PFSK-1 (cell line): ENCODE measurements at regions not wholly inside any gene's neighbourhood (a gene's known extent, or its start where the extent isn't known, plus 50 kb on each side); places are given as distances from the start of the nearest gene placed in this dataset.

ENCODE experiments used
- FOXP2 ChIP-seq: optimal IDR thresholded peaks from 2 replicates; pipeline ENCODE3; 2011; ENCODE audit warnings: borderline replicate concordance, control low read depth, inconsistent platforms; ENCODE audit not compliant: insufficient read depth; ENCODE audit errors: extremely low read length, extremely low read depth
- POLR2AphosphoS5 ChIP-seq: IDR thresholded peaks from 2 replicates; pipeline ENCODE4 v1.6.1; 2012; ENCODE audit warnings: low read depth, mild to moderate bottlenecking, control low read depth, low read length, moderate library complexity
- SIN3A ChIP-seq: IDR thresholded peaks from 2 replicates; pipeline ENCODE4 v1.6.1; 2012; ENCODE audit warnings: mild to moderate bottlenecking, low read length, moderate library complexity, borderline replicate concordance; ENCODE audit not compliant: insufficient read depth
- TAF1 ChIP-seq: IDR thresholded peaks from 2 replicates; pipeline ENCODE4 v1.6.1; 2012; ENCODE audit warnings: low read length, control low read depth, borderline replicate concordance; ENCODE audit not compliant: insufficient read depth
- TF ChIP-seq, protein P1 (sequence below), 2 experiments: IDR thresholded peaks; 2 replicates each; pipeline versions ENCODE4 v1.6.1 to v1.8.0; 2011 to 2012; ENCODE audit warnings: low read depth in 2 of 2, low read length in 2 of 2, control low read depth in 1 of 2, inconsistent platforms in 1 of 2, mild to moderate bottlenecking in 1 of 2, moderate library complexity in 1 of 2; ENCODE audit not compliant: insufficient read depth in 1 of 2

DNA sequence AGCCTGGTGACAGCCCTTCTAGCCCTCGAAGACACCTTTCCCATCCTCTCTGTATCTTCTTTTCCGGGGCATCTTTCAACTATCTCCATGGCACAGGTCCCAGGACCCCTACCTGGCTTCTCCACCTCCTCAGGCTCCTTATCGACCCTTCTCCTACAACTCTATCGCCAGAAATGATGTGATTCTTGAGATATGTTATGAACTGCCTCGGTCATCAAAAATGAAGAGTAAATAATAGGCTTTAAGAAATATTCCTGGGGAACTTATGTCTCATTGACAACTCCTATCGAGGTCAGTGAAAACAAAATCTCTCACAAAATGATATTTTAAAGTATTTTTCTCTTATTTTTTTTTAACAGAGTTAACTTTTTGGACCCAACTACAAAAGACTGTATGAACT lies 405.5 kb upstream of the SHH start:
- no peak for TF ChIP-seq TAF1
- TF ChIP-seq SIN3A: no peak
- TF ChIP-seq POLR2AphosphoS5: no peak
- TF ChIP-seq, protein P1, sequence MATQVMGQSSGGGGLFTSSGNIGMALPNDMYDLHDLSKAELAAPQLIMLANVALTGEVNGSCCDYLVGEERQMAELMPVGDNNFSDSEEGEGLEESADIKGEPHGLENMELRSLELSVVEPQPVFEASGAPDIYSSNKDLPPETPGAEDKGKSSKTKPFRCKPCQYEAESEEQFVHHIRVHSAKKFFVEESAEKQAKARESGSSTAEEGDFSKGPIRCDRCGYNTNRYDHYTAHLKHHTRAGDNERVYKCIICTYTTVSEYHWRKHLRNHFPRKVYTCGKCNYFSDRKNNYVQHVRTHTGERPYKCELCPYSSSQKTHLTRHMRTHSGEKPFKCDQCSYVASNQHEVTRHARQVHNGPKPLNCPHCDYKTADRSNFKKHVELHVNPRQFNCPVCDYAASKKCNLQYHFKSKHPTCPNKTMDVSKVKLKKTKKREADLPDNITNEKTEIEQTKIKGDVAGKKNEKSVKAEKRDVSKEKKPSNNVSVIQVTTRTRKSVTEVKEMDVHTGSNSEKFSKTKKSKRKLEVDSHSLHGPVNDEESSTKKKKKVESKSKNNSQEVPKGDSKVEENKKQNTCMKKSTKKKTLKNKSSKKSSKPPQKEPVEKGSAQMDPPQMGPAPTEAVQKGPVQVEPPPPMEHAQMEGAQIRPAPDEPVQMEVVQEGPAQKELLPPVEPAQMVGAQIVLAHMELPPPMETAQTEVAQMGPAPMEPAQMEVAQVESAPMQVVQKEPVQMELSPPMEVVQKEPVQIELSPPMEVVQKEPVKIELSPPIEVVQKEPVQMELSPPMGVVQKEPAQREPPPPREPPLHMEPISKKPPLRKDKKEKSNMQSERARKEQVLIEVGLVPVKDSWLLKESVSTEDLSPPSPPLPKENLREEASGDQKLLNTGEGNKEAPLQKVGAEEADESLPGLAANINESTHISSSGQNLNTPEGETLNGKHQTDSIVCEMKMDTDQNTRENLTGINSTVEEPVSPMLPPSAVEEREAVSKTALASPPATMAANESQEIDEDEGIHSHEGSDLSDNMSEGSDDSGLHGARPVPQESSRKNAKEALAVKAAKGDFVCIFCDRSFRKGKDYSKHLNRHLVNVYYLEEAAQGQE (IDR thresholded peaks at IDR 0.05; ENCODE audit: insufficient read depth in 1 of 2, low read depth in 2 of 2, low read length in 2 of 2): no peak
- no peak for TF ChIP-seq FOXP2

DNA sequence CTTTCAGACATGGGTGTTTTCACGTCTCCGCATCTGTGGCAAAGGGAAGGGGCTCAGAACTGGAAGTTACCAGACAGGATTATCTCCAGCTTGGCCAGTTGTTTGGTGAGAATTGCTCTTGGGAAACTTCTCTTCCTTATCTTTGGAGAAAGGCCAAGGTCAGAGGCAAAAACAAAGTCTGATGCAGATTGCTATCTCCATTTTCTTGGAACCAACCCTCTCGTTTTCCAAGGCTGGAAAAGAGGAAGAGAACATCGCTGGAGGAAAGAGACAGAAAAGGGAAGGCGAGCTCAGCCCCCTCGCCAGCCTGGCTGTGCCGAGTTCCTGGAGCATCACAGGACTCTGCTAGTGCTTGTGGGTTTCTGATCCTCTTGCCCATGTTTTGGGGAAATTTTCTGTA lies 396.8 kb upstream of the SHH start:
- TF ChIP-seq SIN3A (no peak), FOXP2 (no peak)

DNA sequence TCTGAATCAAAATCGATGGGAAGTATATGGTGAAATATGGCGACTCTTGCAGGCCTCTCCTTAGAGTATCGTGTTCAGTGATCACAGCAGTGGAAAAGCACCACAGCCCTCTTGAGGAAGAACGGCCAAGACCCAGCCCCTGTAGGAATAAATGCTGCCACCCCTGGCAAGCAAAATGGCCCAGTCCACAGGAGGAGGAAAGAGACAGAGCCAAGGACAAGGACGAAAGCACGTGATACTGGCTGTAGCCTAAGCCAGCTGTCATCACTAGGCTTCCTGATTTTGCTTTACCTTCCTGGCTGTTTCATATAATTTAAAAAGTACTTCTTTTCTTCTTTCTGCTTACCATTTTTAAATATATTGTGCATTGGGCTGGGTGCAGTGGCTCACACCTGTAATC lies 395.0 kb upstream of the SHH start:
- TF ChIP-seq POLR2AphosphoS5: no peak
- TF ChIP-seq SIN3A: no peak
- TF ChIP-seq, protein P1 (IDR thresholded peaks at IDR 0.05; ENCODE audit: insufficient read depth in 1 of 2, low read depth in 2 of 2, low read length in 2 of 2): no peak
- no peak for TF ChIP-seq FOXP2
- no peak for TF ChIP-seq TAF1

DNA sequence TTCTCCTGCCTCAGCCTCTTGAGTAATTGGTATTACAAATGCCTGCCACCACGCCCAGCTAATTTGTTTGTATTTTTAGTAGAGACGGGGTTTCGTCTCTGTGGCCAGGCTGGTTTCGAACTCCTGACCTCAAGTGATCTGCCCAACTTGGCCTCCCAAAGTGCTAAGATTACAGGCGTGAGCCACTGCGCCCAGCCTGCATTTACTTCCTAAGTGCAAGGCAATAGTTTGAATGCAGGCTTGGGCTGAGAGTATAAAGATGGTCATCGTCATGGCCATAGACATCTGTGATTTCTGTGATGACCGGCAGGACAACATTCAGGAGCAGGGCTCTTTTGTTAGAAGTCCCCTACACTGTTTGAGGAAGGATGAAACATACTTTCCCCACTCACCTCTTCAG lies 393.9 kb upstream of the SHH start:
- TF ChIP-seq POLR2AphosphoS5: no peak
- TF ChIP-seq TAF1: no peak
- TF ChIP-seq, protein P1 (IDR thresholded peaks at IDR 0.05; ENCODE audit: insufficient read depth in 1 of 2, low read depth in 2 of 2, low read length in 2 of 2): no peak
- no peak for TF ChIP-seq FOXP2
- no peak for TF ChIP-seq SIN3A

DNA sequence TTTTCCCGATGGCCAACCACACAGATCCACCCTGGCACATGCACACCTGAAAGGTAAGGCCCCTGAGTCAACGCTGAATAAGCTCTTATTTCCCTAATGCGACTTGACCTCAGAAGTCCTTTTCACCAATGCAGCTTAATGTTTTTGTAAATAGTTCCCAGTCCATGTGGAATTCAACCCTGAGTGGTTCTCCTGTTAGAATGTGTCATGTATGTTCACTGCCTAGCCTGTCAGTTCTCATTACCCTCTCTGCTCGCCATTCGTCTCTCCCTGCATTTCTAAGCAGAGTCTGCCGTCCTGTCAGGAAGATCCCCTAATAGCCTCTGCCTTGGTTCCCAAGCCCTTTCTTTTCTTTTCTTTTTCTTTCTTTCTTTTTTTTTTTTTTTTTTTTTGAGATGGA lies 392.6 kb upstream of the SHH start:
- TF ChIP-seq, protein P1 (IDR thresholded peaks at IDR 0.05; ENCODE audit: insufficient read depth in 1 of 2, low read depth in 2 of 2, low read length in 2 of 2): no peak
- TF ChIP-seq POLR2AphosphoS5 (no peak), SIN3A (no peak), TAF1 (no peak), FOXP2 (no peak)
